SU-DHL-6 (cell line): ENCODE measurements at regions not wholly inside any gene's neighbourhood (a gene's known extent, or its start where the extent isn't known, plus 50 kb on each side); places are given as distances from the start of the nearest gene placed in this dataset.

Experiments used
- H2AFZ ChIP-seq: fragments of 200-600 bp; sonication (generic); 2 replicates; pipeline ENCODE4 v1.6.1; 2014; ENCODE audit warnings: low read depth, mild to moderate bottlenecking, moderate library complexity, mixed read lengths, antibody characterized with exemption, low read length; ENCODE audit not compliant: severe bottlenecking
- H3F3A ChIP-seq: fragments of 200-600 bp; shearing (Covaris generic); 2 replicates; pipeline ENCODE4 v1.6.0; 2016; ENCODE audit warnings: antibody characterized with exemption, mild to moderate bottlenecking; ENCODE audit not compliant: insufficient read depth
- H3K27ac ChIP-seq: fragments of 200-600 bp; sonication (generic); 2 replicates; pipeline ENCODE4 v1.5.1; 2016; ENCODE audit warnings: low read depth, mild to moderate bottlenecking, low read length, moderate library complexity, mixed read lengths
- H3K27me3 ChIP-seq: fragments of 200-600 bp; sonication (generic), shearing (Covaris generic); 2 replicates; pipeline ENCODE4 v1.6.0; 2014; ENCODE audit warnings: mild to moderate bottlenecking, low read length
- H3K36me3 ChIP-seq: fragments of 200-600 bp; sonication (generic); 2 replicates; pipeline ENCODE4 v1.6.1; 2014; ENCODE audit warnings: mild to moderate bottlenecking, low read length, mixed read lengths
- H3K4me2 ChIP-seq: fragments of 300-600, 200-600 bp; shearing (Covaris generic), sonication (generic); 2 replicates; pipeline ENCODE4 v1.6.0; 2014; ENCODE audit warnings: low read length, low read depth, mild to moderate bottlenecking; ENCODE audit not compliant: poor library complexity, severe bottlenecking
- H3K4me3 ChIP-seq: fragments of 200-600 bp; sonication (generic); 2 replicates; pipeline ENCODE4 v1.5.1; 2014; ENCODE audit warnings: antibody characterized with exemption, low read length, mild to moderate bottlenecking, mixed read lengths; ENCODE audit not compliant: insufficient read depth, poor library complexity, severe bottlenecking
- H3K79me2 ChIP-seq: fragments of 200-600 bp; sonication (generic); 2 replicates; pipeline ENCODE4 v1.6.1; 2014; ENCODE audit warnings: mild to moderate bottlenecking, low read length, moderate library complexity; ENCODE audit not compliant: insufficient read depth
- H3K9ac ChIP-seq: fragments of 200-600 bp; sonication (generic); 2 replicates; pipeline ENCODE4 v1.7.0; 2014; ENCODE audit warnings: mild to moderate bottlenecking, low read length
- H3K9me2 ChIP-seq: fragments of 200-600 bp; sonication (generic); replicated peaks from 2 replicates; pipeline ENCODE4 v1.6.1; 2014; ENCODE audit warnings: low read length; ENCODE audit not compliant: insufficient read depth
- H3K9me3 ChIP-seq: fragments of 200-600 bp; sonication (generic); 2 replicates; pipeline ENCODE4 v1.6.1; 2014; ENCODE audit warnings: low read length, mixed read lengths; ENCODE audit not compliant: insufficient read depth
- H4K20me1 ChIP-seq: fragments of 200-600 bp; sonication (generic); 2 replicates; pipeline ENCODE4 v1.6.1; 2014; ENCODE audit warnings: low read depth, mild to moderate bottlenecking, antibody characterized with exemption, low read length, moderate library complexity, mixed read lengths
- EZH2phosphoT487 ChIP-seq: fragments of 200-600 bp; sonication (generic), shearing (Covaris generic); conservative IDR thresholded peaks from 2 replicates; pipeline ENCODE4 v1.6.1; 2018; ENCODE audit warnings: mild to moderate bottlenecking, antibody characterized with exemption, low read length, moderate library complexity, mixed read lengths
- TF ChIP-seq, protein P1 (sequence below): fragments of 200-600 bp; sonication (generic); IDR thresholded peaks from one replicate; pipeline ENCODE4 v1.5.1; 2017; ENCODE audit warnings: antibody characterized with exemption, mild to moderate bottlenecking, low read length, moderate library complexity; ENCODE audit not compliant: insufficient read depth, poor library complexity, severe bottlenecking

DNA sequence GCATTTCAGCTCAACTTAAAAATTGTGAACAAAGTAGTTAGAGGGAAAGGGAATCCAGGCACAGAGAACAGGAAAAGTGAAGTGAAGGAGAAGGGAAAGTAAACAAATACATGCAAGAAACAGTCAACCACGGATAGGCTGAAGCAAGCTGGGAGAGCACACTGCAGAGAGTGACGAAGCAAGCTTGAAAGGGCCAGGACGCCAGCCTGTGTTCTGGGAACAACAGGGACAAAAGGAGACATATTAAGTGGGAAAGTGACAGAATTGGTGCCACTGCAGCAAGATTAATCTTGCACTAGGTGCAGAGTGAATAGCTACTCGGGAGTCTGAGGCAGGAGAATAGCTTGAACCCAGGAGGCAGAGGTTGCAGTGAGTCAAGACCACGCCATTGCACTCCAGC lies 197.3 kb downstream of the SOX11 start:
- Histone ChIP-seq H3K9ac (no peak overlapping the region), H3K4me2 (no peak overlapping the region), H2AFZ (peak overlapping the region; percentile 21), H3K4me3 (no peak overlapping the region), H3F3A (no peaks in the 10 kb centered on the region), H3K79me2 (no peaks in the 10 kb centered on the region), H3K27ac (no peak overlapping the region), H3K27me3 (no peaks in the 10 kb centered on the region), H3K36me3 (no peaks in the 10 kb centered on the region), H4K20me1 (no peaks in the 10 kb centered on the region), H3K9me2 (no peaks in the 10 kb centered on the region), H3K9me3 (no peaks in the 10 kb centered on the region)
- no peak for TF ChIP-seq EZH2phosphoT487
- TF ChIP-seq, protein P1, sequence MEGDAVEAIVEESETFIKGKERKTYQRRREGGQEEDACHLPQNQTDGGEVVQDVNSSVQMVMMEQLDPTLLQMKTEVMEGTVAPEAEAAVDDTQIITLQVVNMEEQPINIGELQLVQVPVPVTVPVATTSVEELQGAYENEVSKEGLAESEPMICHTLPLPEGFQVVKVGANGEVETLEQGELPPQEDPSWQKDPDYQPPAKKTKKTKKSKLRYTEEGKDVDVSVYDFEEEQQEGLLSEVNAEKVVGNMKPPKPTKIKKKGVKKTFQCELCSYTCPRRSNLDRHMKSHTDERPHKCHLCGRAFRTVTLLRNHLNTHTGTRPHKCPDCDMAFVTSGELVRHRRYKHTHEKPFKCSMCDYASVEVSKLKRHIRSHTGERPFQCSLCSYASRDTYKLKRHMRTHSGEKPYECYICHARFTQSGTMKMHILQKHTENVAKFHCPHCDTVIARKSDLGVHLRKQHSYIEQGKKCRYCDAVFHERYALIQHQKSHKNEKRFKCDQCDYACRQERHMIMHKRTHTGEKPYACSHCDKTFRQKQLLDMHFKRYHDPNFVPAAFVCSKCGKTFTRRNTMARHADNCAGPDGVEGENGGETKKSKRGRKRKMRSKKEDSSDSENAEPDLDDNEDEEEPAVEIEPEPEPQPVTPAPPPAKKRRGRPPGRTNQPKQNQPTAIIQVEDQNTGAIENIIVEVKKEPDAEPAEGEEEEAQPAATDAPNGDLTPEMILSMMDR = no peak

DNA sequence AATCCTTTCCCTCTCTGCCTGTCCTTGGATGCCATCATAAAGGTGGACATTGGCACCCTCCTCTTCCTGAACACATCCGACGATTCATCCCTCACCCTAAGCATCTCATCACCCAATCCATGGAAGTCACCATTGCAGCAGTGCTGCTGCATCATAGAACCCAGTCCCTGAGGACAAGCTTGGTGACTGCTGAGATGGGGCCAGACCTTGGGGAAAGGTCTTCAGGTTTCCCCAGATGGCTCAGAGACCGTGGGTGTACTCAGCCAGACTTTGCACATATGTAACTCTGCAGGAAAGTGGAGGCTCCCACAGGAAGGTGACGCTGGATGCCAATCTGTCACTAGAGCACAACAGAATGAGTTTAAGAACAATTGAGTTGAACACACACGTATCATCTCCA lies 202.2 kb downstream of the SOX11 start:
- Histone ChIP-seq H3F3A (no peaks in the 10 kb centered on the region), H3K9ac (no peak overlapping the region), H3K79me2 (no peaks in the 10 kb centered on the region), H2AFZ (no peak overlapping the region), H3K4me2 (no peak overlapping the region), H3K9me2 (no peaks in the 10 kb centered on the region), H3K4me3 (no peak overlapping the region), H3K36me3 (no peaks in the 10 kb centered on the region), H4K20me1 (no peaks in the 10 kb centered on the region), H3K27me3 (no peaks in the 10 kb centered on the region), H3K27ac (no peak overlapping the region), H3K9me3 (no peaks in the 10 kb centered on the region)
- TF ChIP-seq, protein P1 = no peak
- no peak for TF ChIP-seq EZH2phosphoT487

DNA sequence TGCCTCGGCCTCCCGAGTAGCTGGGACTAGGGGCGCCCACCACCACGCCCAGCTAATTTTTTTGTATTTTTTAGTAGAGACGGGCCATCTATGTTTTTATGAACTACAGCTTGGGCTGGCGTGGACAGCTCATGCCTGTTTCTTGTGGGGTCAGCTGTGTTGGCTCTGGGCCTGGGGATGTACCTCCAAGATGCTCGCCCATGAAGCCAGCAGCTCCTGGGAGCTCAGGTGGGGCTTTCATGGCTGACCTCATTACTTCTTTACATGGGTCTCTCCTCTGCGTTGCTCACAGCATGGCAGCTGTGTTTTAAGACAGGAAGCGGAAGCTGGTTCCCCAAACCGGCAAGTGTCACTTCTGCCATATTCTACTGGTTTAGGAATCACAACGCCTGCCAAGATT lies 203.1 kb downstream of the SOX11 start:
- Histone ChIP-seq H3K9me2 (no peaks in the 10 kb centered on the region), H3K27ac (no peak overlapping the region), H3K4me2 (no peak overlapping the region), H3K4me3 (no peak overlapping the region), H4K20me1 (no peaks in the 10 kb centered on the region), H3F3A (no peaks in the 10 kb centered on the region), H3K36me3 (no peaks in the 10 kb centered on the region), H3K79me2 (no peaks in the 10 kb centered on the region), H2AFZ (no peak overlapping the region), H3K27me3 (no peaks in the 10 kb centered on the region), H3K9ac (no peak overlapping the region), H3K9me3 (no peaks in the 10 kb centered on the region)
- TF ChIP-seq EZH2phosphoT487 = no peak
- TF ChIP-seq, protein P1 = no peak

DNA sequence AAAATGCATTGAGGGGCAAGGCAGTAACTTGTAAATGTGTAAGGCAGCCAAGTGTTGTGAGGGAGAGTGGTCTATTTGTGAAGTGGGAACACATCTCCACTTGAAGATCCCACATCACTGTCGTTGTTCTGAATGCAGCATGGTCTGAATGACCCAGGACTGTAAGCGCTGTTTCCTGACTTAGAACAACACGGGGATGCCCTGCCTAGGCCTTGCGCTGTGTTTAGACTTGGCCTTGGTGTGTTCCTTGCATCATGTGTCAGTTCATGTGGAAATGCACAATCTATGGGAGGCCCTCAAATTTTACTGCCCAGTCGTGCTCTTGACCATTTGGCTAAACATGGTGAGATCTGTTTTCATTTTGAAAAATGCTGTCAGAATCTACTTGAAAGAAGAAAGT lies 205.1 kb downstream of the SOX11 start:
- H3K9me3 ChIP-seq = no peaks in the 10 kb centered on the region
- no peak overlapping the region for H3K4me3 ChIP-seq
- no peak overlapping the region for H3K9ac ChIP-seq
- H3K36me3 ChIP-seq = no peaks in the 10 kb centered on the region
- TF ChIP-seq, protein P1 = no peak
- TF ChIP-seq EZH2phosphoT487 = no peak
- no peak overlapping the region for H2AFZ ChIP-seq
- H3F3A ChIP-seq = no peaks in the 10 kb centered on the region
- H3K27ac ChIP-seq = no peak overlapping the region
- H4K20me1 ChIP-seq = no peaks in the 10 kb centered on the region
- no peaks in the 10 kb centered on the region for H3K9me2 ChIP-seq
- no peaks in the 10 kb centered on the region for H3K27me3 ChIP-seq
- H3K4me2 ChIP-seq = no peak overlapping the region
- H3K79me2 ChIP-seq = no peaks in the 10 kb centered on the region
